NCI-H82 treated with DMSO at 0.1 percent for 48 hours (cell line): ENCODE measurements at regions not wholly inside any gene's neighbourhood (a gene's known extent, or its start where the extent isn't known, plus 50 kb on each side); places are given as distances from the start of the nearest gene placed in this dataset.

Experiments used
- DNase-seq: peaks from one replicate; lab custom pipeline; 2025; ENCODE audit not compliant: unreplicated experiment; lab: John Stamatoyannopoulos, UW

GRCh38 chr2:71895320-71896161 is 252.1 kb downstream of the CYP26B1 start:
- DNase-seq: no peak

- DNase-seq: no peak
These were observed 253.4 kb downstream of the CYP26B1 start for GRCh38 chr2:71894261-71894660.

- DNase-seq: no peak
These were observed 254.0 kb downstream of the CYP26B1 start for GRCh38 chr2:71893646-71894045.

- DNase-seq: no peak
These were observed 254.8 kb downstream of the CYP26B1 start for GRCh38 chr2:71892896-71893295.

DNA sequence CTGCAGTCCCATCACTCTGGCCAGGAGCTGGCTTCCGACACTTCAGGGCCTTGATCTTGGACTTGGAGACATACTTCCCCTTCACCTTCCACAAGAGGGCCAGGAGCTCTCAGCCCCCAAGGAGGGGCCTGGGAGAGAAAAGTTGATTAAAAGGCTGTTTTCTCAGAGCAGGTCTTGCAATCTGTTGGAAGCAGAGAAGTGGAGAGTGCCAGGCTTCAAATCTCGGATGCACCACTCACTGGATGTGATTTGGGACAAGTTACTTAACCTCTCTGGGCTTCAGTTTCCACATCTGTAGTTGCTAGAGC is 255.3 kb downstream of the CYP26B1 start:
- no peak for DNase-seq

DNA sequence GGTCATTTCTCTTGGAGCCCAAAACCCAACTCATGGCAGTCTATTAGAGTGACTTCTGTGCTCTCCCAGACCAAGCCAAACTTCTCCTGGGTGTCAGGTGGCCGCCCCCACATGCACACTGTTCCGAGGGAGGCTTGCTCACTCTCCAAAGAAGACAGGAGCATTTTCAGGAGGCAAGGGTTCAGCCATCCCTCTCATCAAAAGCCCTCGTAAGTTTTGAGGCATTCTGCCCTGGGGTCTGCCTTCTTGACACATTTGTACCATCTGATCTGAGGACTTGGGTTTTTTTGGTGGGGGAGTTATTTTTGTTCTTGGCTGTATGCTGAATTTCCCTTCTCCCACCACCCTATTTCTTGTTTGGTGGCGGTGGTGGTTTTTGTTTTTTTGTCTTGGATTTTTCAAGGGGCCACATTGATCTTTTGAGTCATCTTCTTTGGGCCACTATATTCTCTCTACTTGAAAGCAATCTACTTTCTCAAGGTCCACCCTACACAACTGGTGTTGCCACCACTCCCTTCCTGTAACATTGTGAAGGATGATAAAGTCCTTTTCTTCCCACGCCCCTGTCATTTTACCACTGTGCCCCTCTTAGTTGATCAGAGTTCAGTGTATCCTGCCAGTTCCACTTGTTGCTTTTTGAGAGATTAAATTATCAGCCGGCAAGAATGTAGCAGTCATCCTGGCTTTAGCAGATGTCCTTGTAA is 255.8 kb downstream of the CYP26B1 start:
- DNase-seq: no peak

GRCh38 chr2:71891155-71891554 is 256.5 kb downstream of the CYP26B1 start:
- no peak for DNase-seq

DNA sequence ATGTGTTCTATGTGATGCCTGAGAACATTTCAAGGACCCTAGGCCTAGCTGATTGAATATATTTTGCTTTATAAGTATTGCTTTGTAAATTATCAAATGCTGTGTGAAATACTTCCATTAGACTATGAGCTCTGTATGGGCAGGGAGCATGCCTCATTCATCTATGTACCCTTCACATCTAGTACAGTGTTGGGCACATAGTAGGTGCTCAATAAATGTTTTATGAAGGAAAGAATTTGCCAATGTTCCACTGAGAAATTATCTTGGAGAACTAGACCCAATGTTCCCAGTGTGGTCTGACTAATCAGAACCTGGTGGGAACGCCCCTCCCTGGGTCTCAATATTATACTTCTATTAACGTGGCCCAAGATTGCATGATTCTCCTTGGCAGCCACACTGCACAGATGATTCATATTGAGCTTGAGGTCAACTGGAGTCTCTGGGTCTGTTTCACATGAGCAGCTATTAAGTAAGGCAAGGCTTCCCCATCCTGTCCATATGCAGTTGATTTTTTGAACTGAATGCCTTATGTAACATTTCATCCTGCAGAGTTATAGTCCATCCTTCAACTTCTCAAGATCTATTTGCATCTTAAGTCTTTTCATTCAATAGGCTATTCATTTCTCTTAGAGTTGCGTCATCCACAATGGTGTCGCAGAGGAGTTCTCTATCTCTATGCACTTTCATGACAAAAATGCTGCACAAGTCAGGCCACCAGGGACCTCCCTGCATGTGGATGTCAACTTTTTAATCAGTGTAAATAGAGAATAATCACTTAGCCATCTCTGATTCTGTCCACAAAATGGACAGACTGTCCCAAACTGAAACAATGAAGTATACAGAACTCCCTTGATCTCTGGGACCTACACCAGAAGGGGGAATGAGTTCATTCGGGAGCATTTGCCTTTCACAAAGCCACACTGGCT is 257.6 kb downstream of the CYP26B1 start:
- DNase-seq: no peak

DNA sequence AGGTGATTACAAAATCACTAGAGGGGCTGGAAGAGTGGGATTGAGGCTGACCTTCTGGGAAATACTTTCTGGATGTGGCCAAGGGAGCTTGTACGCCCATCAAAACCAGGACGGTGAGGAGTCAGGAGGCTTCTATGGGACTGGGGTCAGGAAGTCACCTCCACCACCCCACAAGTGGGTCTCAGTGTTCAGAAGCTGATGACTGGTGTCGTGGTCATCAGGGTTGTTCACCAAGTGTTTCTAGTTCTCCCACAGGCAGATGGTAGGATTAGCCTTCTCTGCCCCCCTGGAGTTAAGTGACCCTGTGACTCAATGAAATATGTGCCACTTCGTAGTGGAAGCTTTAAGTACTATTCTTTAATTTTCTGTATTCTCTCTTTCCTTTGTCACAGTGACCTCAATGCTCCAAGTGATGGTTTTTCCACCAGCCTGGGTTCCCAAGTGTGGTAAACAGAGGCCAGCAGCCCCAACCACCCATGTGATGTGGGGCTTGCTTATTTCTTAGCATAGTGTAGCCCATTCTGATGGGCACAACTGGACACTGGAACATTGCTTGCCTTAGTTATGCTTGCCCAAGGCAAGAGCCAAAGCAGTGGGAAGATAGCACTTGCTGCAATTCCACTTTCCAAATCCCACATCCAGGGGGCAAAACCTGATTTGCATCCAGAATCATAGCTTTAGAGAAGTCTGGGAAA is 258.8 kb downstream of the CYP26B1 start:
- DNase-seq: no peak

GRCh38 chr2:71887196-71887595 is 260.5 kb downstream of the CYP26B1 start:
- DNase-seq: no peak

DNA sequence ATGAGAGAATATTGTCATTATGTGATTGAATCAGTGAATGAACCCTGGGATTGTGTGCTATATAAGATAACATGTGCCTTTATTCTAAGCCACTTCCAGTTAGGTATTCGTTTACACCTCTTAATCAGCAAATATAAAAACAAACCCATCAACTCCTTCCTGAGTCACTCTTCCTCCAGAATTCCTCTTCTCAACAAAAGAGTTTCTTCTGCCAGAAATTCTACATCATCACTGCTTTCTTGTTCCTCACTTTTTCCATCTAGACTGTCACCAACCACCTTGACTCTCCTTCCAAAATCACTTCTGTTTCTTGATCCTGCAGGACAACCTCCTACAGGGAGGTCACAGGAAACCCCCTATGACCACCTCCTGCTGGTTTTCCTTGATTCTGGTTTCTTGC is 261.4 kb downstream of the CYP26B1 start:
- no peak for DNase-seq

DNA sequence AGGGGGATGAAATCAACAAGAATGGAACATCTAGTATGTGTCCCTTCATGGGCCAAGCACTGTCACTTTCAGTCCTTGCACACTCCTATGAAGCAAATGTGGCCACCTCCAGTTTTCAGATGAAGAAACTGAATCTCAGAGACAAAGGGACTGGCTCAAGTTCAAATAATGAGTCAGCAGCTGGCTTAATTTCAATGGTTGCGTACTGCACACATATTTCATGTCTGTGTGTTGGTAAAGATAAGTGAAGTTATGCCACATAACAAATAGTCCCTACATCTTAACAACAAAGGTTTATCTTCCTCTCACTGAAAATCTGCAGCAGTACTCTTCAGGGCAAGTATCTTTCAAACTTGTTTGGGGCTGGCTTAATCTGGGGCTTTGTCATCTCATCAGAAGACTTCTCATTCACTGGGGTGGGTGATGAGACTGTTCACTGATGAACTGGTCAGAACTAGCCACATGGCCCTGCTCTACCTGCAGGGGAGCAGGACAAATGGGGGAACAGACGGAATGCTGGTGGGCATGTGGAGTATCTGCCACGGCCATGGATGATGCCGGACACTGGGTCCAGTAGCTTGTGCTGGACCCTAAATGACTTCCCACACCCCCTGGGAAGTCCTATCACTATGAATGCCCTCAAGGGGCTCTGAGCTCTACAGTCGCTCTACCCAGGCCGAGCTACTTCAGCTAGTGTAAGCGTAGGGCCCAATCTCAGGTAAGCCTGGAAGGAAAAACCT is 263.2 kb downstream of the CYP26B1 start:
- DNase-seq: no peak

- no peak for DNase-seq
These were observed 264.7 kb downstream of the CYP26B1 start for GRCh38 chr2:71882949-71883472.

DNA sequence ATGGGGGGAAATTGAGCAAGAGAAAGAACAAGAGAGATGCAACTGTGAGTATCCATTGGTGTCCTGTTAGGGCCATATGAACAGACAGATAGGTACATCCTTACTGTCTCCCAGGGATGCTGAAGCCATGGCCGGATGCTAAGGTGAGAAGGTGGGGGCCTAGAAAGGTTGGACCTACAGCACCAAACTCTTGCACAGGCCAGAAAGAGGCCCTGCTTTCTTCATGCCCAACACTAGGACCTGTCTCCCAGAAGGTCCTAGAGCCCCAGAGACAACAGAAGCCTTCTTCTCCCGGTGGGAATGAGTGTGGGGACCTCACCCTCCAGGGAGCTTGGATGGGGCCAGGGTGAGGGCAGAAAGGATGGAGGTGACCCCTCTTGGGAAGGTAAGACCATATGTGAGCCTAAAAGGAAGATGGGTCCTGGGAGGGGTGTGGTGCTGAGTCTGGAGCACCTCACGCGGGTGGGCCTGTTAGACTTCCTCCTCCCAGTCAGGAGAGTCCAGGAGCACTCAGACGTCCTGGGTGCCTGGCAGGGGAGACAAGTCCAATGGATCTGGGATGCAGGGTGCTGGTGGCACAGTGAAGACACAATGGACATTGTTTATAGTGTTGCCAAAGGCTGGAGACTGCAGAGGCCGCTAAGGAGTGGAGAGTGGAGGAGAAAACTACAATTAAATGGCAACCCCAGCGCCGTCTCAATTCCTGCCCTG is 265.3 kb downstream of the CYP26B1 start:
- no peak for DNase-seq

GRCh38 chr2:71880846-71881610 is 266.6 kb downstream of the CYP26B1 start:
- no peak for DNase-seq

DNA sequence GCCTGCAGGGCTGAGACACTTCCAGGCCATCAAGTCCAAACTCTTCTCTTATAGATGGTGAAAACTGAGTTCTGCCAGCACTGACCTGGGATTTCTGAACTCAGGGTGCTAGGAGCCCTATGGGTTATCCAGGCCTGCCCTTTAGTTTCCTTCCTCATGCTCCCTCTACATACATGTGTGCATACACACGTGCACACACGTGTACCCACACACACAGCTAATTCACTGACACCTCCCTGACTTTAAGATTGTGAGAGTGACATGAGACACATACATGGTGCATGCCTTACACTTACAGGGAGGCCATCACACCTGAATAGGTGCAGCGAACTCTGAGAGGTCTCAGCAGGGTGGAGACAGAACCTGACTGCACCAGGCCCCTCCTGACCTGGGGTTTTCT is 267.4 kb downstream of the CYP26B1 start:
- DNase-seq: no peak

GRCh38 chr2:71879509-71880184 is 268.0 kb downstream of the CYP26B1 start:
- DNase-seq: no peak
